DOHH2 (cell line): ENCODE measurements at regions not wholly inside any gene's neighbourhood (a gene's known extent, or its start where the extent isn't known, plus 50 kb on each side); places are given as distances from the start of the nearest gene placed in this dataset.

Source experiments
- H3F3A ChIP-seq: fragments of 200-600 bp; sonication (generic), shearing (Covaris generic); 2 replicates; pipeline ENCODE4 v1.6.0; 2016; ENCODE audit warnings: antibody characterized with exemption, mild to moderate bottlenecking; ENCODE audit not compliant: control insufficient read depth, insufficient read depth
- H3K27ac ChIP-seq: fragments of 200-600 bp; sonication (generic); 2 replicates; pipeline ENCODE4 v1.5.1; 2014; ENCODE audit warnings: low read depth, mild to moderate bottlenecking, low read length, moderate library complexity
- H3K27me3 ChIP-seq: fragments of 200-600 bp; sonication (generic); 2 replicates; pipeline ENCODE4 v1.6.1; 2014; ENCODE audit warnings: mild to moderate bottlenecking, low read length, mixed read lengths; ENCODE audit not compliant: control insufficient read depth
- H3K36me3 ChIP-seq: fragments of 200-600 bp; sonication (generic); 2 replicates; pipeline ENCODE4 v1.6.1; 2014; ENCODE audit warnings: mild to moderate bottlenecking, low read length, moderate library complexity, mixed read lengths; ENCODE audit not compliant: control insufficient read depth
- H3K4me1 ChIP-seq: fragments of 200-600 bp; sonication (generic); 2 replicates; pipeline ENCODE4 v1.6.1; 2014; ENCODE audit warnings: mild to moderate bottlenecking, low read length, mixed read lengths; ENCODE audit not compliant: control insufficient read depth
- H3K4me2 ChIP-seq: fragments of 200-600 bp; sonication (generic); 2 replicates; pipeline ENCODE4 v1.6.0; 2014; ENCODE audit warnings: mild to moderate bottlenecking, low read length, moderate library complexity
- H3K4me3 ChIP-seq: fragments of 200-600 bp; sonication (generic); 2 replicates; pipeline ENCODE4 v1.5.1; 2014; ENCODE audit warnings: mild to moderate bottlenecking, low read length, mixed read lengths
- H3K79me2 ChIP-seq: fragments of 200-600 bp; sonication (generic); 2 replicates; pipeline ENCODE4 v1.6.1; 2014; ENCODE audit warnings: mild to moderate bottlenecking, low read length, mixed read lengths; ENCODE audit not compliant: control insufficient read depth
- H3K9me2 ChIP-seq: fragments of 200-600 bp; sonication (generic); replicated peaks from 2 replicates; pipeline ENCODE4 v1.6.1; 2014; ENCODE audit warnings: mild to moderate bottlenecking, low read length, mixed read lengths; ENCODE audit not compliant: control insufficient read depth
- H3K9me3 ChIP-seq: fragments of 200-600 bp; sonication (generic); 2 replicates; pipeline ENCODE4 v1.6.1; 2014; ENCODE audit warnings: antibody characterized with exemption, low read length, mixed read lengths; ENCODE audit not compliant: control insufficient read depth, insufficient read depth
- H4K20me1 ChIP-seq: fragments of 200-600 bp; sonication (generic); 2 replicates; pipeline ENCODE4 v1.6.0; 2014; ENCODE audit warnings: low read depth, mild to moderate bottlenecking, antibody characterized with exemption, low read length, moderate library complexity; ENCODE audit not compliant: control insufficient read depth, insufficient read depth
- EZH2phosphoT487 ChIP-seq: fragments of 200-600 bp; sonication (generic); IDR thresholded peaks from 2 replicates; pipeline ENCODE4 v1.6.1; 2017; ENCODE audit warnings: borderline replicate concordance, mild to moderate bottlenecking, antibody characterized with exemption, low read length, moderate library complexity, mixed read lengths
- TF ChIP-seq, protein P1 (sequence below): fragments of 200-600 bp; sonication (generic); IDR thresholded peaks from one replicate; pipeline ENCODE4 v1.5.1; 2014; ENCODE audit warnings: antibody characterized with exemption, mild to moderate bottlenecking, low read depth, low read length; ENCODE audit not compliant: poor library complexity, severe bottlenecking

GRCh38 chr21:23507501-23507900, 2099.8 kb downstream of the MRPL39 start:
- no peaks in the 10 kb centered on the region for H3K27me3 ChIP-seq
- no peaks in the 10 kb centered on the region for H3K4me1 ChIP-seq
- H3K9me2 ChIP-seq, result no peaks in the 10 kb centered on the region
- no peak overlapping the region for H3K4me3 ChIP-seq
- H4K20me1 ChIP-seq, result no peaks in the 10 kb centered on the region
- no peaks in the 10 kb centered on the region for H3K79me2 ChIP-seq
- peaks cover 5% of the 10 kb centered on the region; the same call in 1 of the 2 replicates for H3K9me3 ChIP-seq
- no peak for TF ChIP-seq EZH2phosphoT487
- TF ChIP-seq, protein P1, sequence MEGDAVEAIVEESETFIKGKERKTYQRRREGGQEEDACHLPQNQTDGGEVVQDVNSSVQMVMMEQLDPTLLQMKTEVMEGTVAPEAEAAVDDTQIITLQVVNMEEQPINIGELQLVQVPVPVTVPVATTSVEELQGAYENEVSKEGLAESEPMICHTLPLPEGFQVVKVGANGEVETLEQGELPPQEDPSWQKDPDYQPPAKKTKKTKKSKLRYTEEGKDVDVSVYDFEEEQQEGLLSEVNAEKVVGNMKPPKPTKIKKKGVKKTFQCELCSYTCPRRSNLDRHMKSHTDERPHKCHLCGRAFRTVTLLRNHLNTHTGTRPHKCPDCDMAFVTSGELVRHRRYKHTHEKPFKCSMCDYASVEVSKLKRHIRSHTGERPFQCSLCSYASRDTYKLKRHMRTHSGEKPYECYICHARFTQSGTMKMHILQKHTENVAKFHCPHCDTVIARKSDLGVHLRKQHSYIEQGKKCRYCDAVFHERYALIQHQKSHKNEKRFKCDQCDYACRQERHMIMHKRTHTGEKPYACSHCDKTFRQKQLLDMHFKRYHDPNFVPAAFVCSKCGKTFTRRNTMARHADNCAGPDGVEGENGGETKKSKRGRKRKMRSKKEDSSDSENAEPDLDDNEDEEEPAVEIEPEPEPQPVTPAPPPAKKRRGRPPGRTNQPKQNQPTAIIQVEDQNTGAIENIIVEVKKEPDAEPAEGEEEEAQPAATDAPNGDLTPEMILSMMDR, result no peak
- H3K27ac ChIP-seq, result no peak overlapping the region
- no peaks in the 10 kb centered on the region for H3K36me3 ChIP-seq
- no peaks in the 10 kb centered on the region for H3F3A ChIP-seq
- H3K4me2 ChIP-seq, result no peak overlapping the region

DNA sequence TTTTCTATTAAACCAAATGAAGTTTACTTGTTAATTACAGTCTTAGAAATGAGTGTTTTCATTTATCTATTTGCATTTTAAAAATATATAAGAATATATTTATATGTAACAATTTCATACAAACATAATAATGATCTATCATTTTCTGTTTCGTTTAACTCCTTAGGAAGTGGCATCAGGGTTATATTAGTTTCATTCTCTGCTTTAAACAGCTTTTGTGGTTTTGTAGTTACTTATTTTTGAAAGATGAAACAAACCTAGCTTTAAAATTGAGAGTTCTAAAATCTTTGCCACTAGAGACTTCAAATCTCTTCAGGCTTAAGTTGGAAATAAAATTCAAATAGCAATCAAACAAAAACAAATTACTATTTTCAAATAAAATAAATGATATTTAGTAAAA, 2110.6 kb downstream of the MRPL39 start:
- Histone ChIP-seq H3K4me3 (no peak overlapping the region), H3K9me2 (no peaks in the 10 kb centered on the region)

DNA sequence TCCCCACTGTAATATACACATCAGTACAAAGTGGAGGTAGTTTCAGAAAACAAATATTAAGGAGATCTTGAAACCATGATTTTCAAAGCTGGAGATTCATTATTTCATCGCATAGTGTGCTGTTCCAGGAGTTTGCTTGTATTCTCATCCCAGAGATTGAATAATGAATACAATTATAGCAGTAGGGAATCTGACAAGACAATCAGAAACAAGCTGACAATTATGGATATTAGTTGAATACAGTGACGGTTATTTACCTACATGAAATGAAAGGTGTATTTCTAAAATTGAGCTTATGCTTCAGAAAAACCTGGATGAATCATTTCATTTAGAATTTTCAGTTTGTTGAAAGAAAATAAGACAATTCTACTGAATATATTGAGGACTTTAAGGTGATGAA, 2119.0 kb downstream of the MRPL39 start:
- no peaks in the 10 kb centered on the region for H3K36me3 ChIP-seq
- H3K9me3 ChIP-seq, result peaks cover 4% of the 10 kb centered on the region; the same call in 1 of the 2 replicates
- H3K79me2 ChIP-seq, result no peaks in the 10 kb centered on the region
- H3K27me3 ChIP-seq, result no peaks in the 10 kb centered on the region
- H3K4me3 ChIP-seq, result no peak overlapping the region
- no peaks in the 10 kb centered on the region for H4K20me1 ChIP-seq
- no peaks in the 10 kb centered on the region for H3K4me1 ChIP-seq
- H3F3A ChIP-seq, result no peaks in the 10 kb centered on the region
- TF ChIP-seq, protein P1, result no peak
- no peak for TF ChIP-seq EZH2phosphoT487
- H3K4me2 ChIP-seq, result no peak overlapping the region
- H3K27ac ChIP-seq, result no peak overlapping the region
- H3K9me2 ChIP-seq, result no peaks in the 10 kb centered on the region

More for the DNA sequence above, 2110.6 kb downstream of the MRPL39 start:
- no peaks in the 10 kb centered on the region for H3F3A ChIP-seq
- H3K9me3 ChIP-seq, result peaks cover 4% of the 10 kb centered on the region; the same call in 1 of the 2 replicates
- H4K20me1 ChIP-seq, result no peaks in the 10 kb centered on the region
- H3K27me3 ChIP-seq, result no peaks in the 10 kb centered on the region
- no peaks in the 10 kb centered on the region for H3K36me3 ChIP-seq
- TF ChIP-seq, protein P1, result no peak
- TF ChIP-seq EZH2phosphoT487, result no peak
- no peaks in the 10 kb centered on the region for H3K4me1 ChIP-seq
- H3K79me2 ChIP-seq, result no peaks in the 10 kb centered on the region
- no peak overlapping the region for H3K4me2 ChIP-seq
- H3K27ac ChIP-seq, result no peak overlapping the region
